ENCODE measurements at regions not wholly inside any gene's neighbourhood (a gene's known extent, or its start where the extent isn't known, plus 50 kb on each side); places are given as distances from the start of the nearest gene placed in this dataset.

GRCh38 chr18:56197241-56197859 lies 441.0 kb downstream of the TXNL1 start:
- TF ChIP-seq EP300 (IDR thresholded peaks at IDR 0.05) (no peak), POLR2AphosphoS5 (IDR thresholded peaks at IDR 0.05) (no peak), CTCF (IDR thresholded peaks at IDR 0.05) (no peak)

Data from gastroesophageal sphincter (tissue), 3 donors.